ENCODE measurements at regions not wholly inside any gene's neighbourhood (a gene's known extent, or its start where the extent isn't known, plus 50 kb on each side); places are given as distances from the start of the nearest gene placed in this dataset.

DNA sequence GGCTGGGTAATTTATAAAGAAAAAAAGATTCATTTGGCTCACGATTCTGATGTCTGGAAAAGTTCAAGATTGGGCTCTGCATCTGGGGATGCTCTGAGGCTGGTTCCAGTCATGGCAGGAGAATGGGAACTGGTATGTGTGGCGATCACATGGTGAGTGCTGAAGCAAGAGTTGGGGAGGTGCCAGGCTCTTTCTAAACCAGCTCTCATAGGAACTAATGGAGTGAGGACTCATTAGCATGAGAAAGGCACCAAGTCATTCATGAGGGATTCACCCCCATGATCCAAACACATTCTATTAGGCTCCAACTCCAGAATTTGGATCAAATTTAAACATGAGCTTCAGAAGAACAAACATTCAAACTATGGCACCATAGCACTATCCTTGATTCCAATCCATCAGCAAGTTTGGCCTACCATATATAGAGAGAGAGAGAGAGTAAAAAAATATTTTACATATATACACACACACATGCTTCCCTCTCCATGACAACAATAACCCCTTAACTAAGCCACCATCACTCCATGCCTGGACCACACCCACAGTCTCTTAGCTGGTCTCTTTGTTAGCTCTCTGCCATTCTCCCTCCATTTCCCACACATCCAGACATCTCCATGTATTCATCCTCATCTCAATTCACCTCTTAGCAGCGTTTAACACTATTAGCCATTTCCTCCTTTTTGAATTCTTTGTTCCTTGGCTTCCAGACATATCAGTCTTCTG, 57.9 kb downstream of the NPY start:
- H3K4me3 ChIP-seq (ENCODE audit: low read depth, low read length) = no peak overlapping the region
- TF ChIP-seq, protein P1, sequence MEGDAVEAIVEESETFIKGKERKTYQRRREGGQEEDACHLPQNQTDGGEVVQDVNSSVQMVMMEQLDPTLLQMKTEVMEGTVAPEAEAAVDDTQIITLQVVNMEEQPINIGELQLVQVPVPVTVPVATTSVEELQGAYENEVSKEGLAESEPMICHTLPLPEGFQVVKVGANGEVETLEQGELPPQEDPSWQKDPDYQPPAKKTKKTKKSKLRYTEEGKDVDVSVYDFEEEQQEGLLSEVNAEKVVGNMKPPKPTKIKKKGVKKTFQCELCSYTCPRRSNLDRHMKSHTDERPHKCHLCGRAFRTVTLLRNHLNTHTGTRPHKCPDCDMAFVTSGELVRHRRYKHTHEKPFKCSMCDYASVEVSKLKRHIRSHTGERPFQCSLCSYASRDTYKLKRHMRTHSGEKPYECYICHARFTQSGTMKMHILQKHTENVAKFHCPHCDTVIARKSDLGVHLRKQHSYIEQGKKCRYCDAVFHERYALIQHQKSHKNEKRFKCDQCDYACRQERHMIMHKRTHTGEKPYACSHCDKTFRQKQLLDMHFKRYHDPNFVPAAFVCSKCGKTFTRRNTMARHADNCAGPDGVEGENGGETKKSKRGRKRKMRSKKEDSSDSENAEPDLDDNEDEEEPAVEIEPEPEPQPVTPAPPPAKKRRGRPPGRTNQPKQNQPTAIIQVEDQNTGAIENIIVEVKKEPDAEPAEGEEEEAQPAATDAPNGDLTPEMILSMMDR (IDR thresholded peaks at IDR 0.05; ENCODE audit: low read depth, low read length) = no peak

DNA sequence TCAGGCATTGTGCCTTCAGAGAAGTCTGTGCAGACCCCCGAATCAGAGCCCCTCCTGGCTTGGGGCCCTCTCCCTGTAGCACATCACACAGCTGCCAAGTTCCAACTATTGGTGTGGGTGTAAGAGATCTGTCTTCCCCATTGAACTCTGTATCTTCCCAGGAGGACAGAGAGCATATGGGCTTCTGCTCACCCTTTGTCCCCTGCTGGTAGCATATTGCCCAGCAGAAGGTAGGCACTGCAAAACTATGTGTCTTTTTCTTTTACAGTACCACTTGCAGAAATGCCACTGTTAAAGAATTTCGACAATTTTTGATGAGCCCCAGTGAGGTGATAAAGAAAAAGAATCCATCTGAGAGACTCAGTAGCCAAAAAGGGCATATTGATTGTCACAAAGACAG, 59.6 kb downstream of the NPY start:
- TF ChIP-seq, protein P1 (IDR thresholded peaks at IDR 0.05; ENCODE audit: low read depth, low read length) = no peak

DNA sequence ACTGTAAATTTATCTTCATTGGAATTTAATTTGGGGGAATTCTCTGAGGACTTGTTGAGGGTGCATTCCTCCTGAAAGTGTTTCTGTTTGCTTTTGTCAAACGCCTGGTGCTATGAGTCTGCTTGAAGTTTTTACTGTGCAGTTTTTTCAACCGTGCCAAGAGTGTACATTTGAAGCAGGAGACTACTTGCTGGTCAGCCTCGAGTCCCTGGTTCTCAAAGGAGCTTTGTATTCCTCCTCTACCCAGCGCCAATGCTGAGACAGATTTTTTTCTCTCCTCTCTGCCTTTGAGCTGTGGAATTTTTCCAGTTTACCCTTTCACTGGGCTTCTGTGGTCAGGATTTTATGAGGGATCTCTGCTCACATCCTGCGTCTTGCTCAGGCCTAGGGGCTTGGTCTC, 62.1 kb downstream of the NPY start:
- no peak overlapping the region for H3K4me3 ChIP-seq (ENCODE audit: low read depth, low read length)
- TF ChIP-seq, protein P1 (IDR thresholded peaks at IDR 0.05; ENCODE audit: low read depth, low read length) = no peak

More for the DNA sequence above, 59.6 kb downstream of the NPY start:
- no peak overlapping the region for H3K4me3 ChIP-seq (ENCODE audit: low read depth, low read length)

DNA sequence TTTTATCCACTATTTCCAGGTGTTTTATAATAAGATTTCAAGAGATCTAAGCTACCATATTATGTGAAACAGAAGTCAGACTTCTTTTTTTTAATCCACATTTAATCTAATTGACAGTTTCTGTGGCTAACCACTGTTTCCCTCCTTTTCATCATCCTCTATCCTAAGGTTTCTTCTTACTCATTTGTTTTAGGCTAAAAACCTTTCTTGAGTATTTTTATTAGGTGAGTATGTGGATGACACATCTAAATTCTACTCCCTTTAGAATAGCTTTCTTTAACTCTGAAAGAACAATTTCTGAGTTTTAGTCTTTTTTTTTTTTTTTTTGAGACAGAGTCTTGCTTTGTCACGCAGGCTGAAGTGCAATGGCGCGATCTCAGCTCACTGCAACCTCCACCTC, 62.7 kb downstream of the NPY start:
- no peak overlapping the region for H3K4me3 ChIP-seq (ENCODE audit: low read depth, low read length)
- TF ChIP-seq, protein P1 (IDR thresholded peaks at IDR 0.05; ENCODE audit: low read depth, low read length) = no peak

DNA sequence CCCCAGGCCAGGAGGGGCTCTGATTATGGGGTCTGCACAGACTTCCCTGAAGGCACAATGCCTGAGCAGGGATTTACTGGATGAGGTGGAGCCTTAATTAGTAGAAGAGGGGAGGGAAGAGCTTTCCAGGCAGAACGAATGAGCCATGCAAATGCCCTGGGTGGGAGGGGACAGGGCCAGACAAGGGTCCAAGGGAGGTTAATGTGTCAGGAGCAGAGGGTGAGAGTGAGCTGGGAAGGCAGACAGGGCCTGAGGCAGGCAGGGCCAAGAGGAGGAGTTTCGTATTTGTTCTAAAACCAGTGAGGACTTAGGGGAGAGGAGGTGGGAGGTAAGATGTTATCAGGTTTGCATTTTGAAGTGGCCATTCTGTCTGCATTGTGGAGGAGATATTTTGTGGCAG, 65.3 kb downstream of the NPY start:
- TF ChIP-seq, protein P1 (IDR thresholded peaks at IDR 0.05; ENCODE audit: low read depth, low read length) = no peak

DNA sequence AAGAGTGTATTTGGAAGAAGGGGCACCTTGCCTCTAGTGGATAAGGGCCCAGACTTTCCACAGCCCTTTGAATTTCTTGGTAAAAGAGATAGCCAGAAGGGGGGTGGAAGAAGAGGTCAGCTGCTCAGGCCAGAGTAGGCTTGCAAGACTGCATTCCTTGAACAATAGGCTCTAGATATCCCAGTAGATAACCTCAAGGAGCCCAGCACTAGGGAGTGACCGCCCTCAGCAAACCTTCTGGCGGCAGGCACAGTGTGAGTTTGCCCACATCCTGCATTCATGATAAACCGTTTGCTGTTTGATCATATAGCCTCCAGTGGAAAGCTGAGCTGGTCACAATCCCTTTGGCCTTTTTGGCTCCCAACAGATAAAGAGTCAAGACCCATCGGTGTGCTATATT, 70.5 kb downstream of the NPY start:
- TF ChIP-seq, protein P1 (IDR thresholded peaks at IDR 0.05; ENCODE audit: low read depth, low read length) = no peak
- no peak overlapping the region for H3K4me3 ChIP-seq (ENCODE audit: low read depth, low read length)

More for the DNA sequence above, 65.3 kb downstream of the NPY start:
- H3K4me3 ChIP-seq (ENCODE audit: low read depth, low read length) = no peak overlapping the region

DNA sequence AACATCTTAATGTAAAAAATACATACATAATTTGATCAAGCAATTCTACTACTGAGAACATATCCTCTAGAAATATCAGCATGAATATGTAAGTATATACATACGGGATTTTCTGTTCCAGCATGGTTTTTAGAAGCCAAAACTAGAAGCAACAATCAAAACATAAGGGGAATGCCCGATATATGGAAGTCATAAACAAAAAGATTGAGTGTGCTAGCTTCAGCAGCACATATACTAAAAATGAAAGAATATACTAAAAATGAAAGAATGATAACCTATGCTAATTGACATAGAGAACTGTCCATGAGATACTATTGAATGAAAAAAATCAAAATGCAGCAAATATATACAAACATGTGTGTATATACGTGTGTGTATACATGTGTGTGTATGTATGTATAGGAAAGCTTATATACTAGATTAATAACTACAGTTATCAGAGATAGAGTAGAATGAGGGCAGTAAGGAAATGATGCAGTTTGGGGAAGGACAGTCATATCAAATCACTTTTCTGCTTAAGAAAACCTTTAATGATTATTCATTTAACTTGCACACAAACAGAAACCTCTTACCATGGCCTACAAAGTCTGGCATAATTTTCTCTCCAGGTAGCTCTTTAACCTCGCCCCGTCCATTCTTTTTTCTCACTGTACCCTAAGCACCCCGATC, 72.9 kb downstream of the NPY start:
- no peak overlapping the region for H3K4me3 ChIP-seq (ENCODE audit: low read depth, low read length)
- TF ChIP-seq, protein P1 (IDR thresholded peaks at IDR 0.05; ENCODE audit: low read depth, low read length) = no peak
